Natural killer cell treated with Interleukin-12 subunit alpha and Interleukin-12 subunit beta and Interleukin-15 and Interleukin-18, amount 100 ng/mL, for 72 hours (primary cell): ENCODE measurements at regions not wholly inside any gene's neighbourhood (a gene's known extent, or its start where the extent isn't known, plus 50 kb on each side); places are given as distances from the start of the nearest gene placed in this dataset.
"Not testable (repeated sequence)": the region's sequence is repeated elsewhere in the genome, so short reads cannot be mapped to it uniquely, and the experiment has no call there.

Source experiments
- ATAC-seq, 2 donors: fragments of 150-1000 bp; cut with Tn5 transposase in 1 of 2; sonication (Bioruptor Pico), chemical (Tn5 transposase) in 1 of 2; 2 replicates each; pipeline ENCODE4 v1.10.0; 2021
- DNase-seq: peaks from one replicate; pipeline ENCODE4 v3.0.0; 2022; ENCODE audit warnings: low spot score
- H3K27ac Mint-ChIP-seq, 2 donors: 1 replicate in 1 of 2; 2 replicates in 1 of 2; pipeline ENCODE4 v1.8.0; 2022; ENCODE audit warnings: mixed read lengths in 2 of 2, mild to moderate bottlenecking in 1 of 2, moderate library complexity in 1 of 2
- H3K27me3 Mint-ChIP-seq, 2 donors: 1 replicate in 1 of 2; 2 replicates in 1 of 2; pipeline ENCODE4 v1.8.0; 2022; ENCODE audit warnings: mixed read lengths in 2 of 2
- H3K36me3 Mint-ChIP-seq: one replicate; pipeline ENCODE4 v1.8.0; 2022; ENCODE audit warnings: mixed read lengths
- H3K4me1 Mint-ChIP-seq, 2 donors: 1 replicate in 1 of 2; 2 replicates in 1 of 2; pipeline ENCODE4 v1.8.0; 2022; ENCODE audit warnings: low read depth in 2 of 2, mixed read lengths in 2 of 2, mild to moderate bottlenecking in 1 of 2
- H3K4me3 Mint-ChIP-seq: one replicate; pipeline ENCODE4 v1.8.0; 2022; ENCODE audit warnings: mixed read lengths
- H3K9me3 Mint-ChIP-seq: 2 replicates; pipeline ENCODE4 v1.8.0; 2022; ENCODE audit warnings: mixed read lengths

DNA sequence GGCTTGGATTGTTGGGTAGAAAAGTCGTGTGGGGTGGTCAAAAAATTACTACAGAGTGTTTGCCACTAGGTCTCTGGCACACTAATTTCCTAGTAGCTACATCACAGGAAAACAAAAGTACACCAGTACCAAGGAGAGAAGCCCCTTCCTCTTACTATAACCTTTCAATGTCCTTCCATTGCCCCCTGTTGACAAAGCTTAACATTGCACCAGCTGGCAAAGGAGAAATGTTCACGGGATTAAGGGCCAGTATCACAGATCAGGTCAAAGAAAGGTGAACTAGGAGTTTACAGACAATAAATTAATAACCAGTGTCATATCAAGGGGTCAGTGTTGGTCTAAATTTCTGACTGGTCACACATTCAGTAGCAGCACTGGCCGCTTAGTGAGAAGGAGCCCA lies 1139.6 kb upstream of the FAM98A start:
- Mint-ChIP-seq H3K4me3 (no peak overlapping the region), H3K27me3 (no peaks in the 10 kb centered on the region), H3K9me3 (peaks cover 14% of the 10 kb centered on the region), H3K27ac (no peak overlapping the region), H3K4me1 (no peaks in the 10 kb centered on the region), H3K36me3 (no peaks in the 10 kb centered on the region)
- ATAC-seq (no peak), DNase-seq (no peak)

DNA sequence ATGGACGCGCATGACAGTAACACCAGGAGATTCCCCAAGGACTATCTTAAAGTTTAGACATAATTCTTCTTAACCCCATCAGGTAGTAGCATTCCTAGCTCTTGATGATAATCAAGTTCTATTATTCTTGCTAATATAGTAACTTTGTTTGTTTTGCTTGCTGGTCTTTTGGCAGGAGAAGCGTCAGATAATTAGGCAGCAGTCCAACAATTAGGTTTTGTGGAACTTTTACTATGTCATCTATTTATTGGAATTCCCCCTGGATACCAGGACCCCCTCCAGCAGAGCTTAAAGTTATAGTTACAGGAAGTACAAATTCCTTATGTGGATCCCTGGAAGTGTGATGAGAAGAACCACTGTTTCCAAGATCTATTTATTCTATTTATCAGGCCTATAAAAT lies 1138.0 kb upstream of the FAM98A start:
- H3K4me1 Mint-ChIP-seq: no peaks in the 10 kb centered on the region
- H3K9me3 Mint-ChIP-seq: peaks cover 15% of the 10 kb centered on the region
- H3K36me3 Mint-ChIP-seq: no peaks in the 10 kb centered on the region
- no peaks in the 10 kb centered on the region for H3K27me3 Mint-ChIP-seq
- H3K27ac Mint-ChIP-seq: no peak overlapping the region
- no peak for DNase-seq
- no peak for ATAC-seq
- H3K4me3 Mint-ChIP-seq: no peak overlapping the region

DNA sequence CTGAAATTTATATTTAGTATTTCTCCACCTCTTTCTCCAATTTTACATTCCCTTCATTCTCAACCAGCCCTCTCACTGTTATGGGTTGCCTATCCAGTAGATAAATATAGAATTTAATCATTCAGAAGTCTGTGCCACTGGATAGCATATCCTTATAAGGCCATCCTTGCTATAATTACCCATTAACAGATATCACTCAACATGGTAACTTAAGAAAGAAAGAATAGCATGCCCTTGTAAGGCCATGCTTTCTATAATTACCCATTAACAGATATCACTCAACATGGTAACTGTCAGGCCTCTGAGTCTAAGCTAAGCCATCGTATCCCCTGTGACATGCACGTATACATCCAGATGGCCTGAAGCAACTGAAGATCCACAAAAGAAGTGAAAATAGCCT lies 1137.4 kb upstream of the FAM98A start:
- ATAC-seq (no peak), DNase-seq (no peak)
- Mint-ChIP-seq H3K27ac (no peak overlapping the region), H3K27me3 (no peaks in the 10 kb centered on the region), H3K4me3 (no peak overlapping the region), H3K4me1 (no peaks in the 10 kb centered on the region), H3K9me3 (peaks cover 16% of the 10 kb centered on the region), H3K36me3 (no peaks in the 10 kb centered on the region)

DNA sequence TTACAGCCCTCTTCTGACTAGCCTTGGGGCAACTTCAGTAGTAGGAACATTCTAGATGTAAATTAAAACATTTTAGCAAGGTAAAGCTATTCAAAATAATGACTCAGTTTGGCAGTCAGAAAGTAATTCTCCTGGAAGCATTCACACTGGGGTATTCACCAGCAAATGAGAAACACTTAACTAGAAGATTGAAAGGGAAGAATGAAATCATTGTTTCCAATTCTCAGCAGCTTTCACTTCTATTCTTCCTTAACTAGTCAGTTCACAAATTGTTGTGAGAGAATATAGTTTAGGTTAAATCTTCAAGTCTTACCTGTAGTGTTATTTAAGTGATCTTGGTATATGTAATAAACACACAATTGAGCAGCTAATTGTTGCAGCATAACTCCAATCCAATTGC lies 1135.6 kb upstream of the FAM98A start:
- Mint-ChIP-seq H3K36me3 (no peaks in the 10 kb centered on the region), H3K27me3 (no peaks in the 10 kb centered on the region), H3K4me1 (no peaks in the 10 kb centered on the region), H3K9me3 (peaks cover 13% of the 10 kb centered on the region), H3K27ac (no peak overlapping the region), H3K4me3 (no peak overlapping the region)
- DNase-seq: no peak
- no peak for ATAC-seq

DNA sequence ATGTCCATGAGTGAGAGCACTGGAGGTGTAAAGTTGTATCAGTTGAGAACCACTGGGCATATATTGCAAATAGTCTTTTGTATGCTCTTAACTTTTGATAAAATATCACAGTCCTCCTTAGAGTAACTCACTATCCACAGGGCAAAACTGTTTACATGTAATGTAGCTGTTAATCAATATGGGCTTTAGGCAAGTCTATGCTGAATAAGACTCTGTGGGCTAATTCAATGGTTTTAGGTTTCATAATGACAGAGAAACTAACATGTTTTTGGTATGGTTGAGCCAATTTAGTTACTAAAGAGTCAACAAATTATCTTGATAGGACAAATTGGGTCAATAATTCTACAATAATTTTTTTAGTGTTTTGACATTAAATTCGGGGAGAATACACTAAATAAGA lies 1134.9 kb upstream of the FAM98A start:
- H3K4me3 Mint-ChIP-seq: no peak overlapping the region
- no peak overlapping the region for H3K27ac Mint-ChIP-seq
- no peaks in the 10 kb centered on the region for H3K36me3 Mint-ChIP-seq
- no peaks in the 10 kb centered on the region for H3K27me3 Mint-ChIP-seq
- ATAC-seq: no peak
- peaks cover 17% of the 10 kb centered on the region for H3K9me3 Mint-ChIP-seq
- no peaks in the 10 kb centered on the region for H3K4me1 Mint-ChIP-seq
- no peak for DNase-seq

DNA sequence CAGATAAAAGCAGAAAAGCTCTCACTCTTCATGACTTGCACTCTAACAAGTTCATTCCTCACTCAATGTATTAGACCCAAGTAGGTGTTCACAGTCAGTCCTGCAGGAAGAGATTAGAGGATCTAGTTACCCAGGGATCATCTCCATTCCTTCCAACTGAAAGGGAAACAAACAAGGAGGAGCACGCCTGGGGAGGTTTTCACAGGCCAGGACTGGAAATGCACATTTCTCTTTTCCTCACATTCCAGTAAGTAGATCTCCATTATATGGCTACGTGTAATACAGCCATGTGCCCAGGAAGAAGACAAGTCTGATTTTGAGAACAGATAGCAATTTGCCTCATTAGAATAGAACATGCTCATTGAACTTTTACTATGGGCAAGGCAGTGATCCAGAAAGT lies 1132.2 kb upstream of the FAM98A start:
- H3K36me3 Mint-ChIP-seq: no peaks in the 10 kb centered on the region
- H3K4me3 Mint-ChIP-seq: no peak overlapping the region
- no peaks in the 10 kb centered on the region for H3K4me1 Mint-ChIP-seq
- DNase-seq (no peak), ATAC-seq (no peak)
- H3K27ac Mint-ChIP-seq: no peak overlapping the region
- H3K9me3 Mint-ChIP-seq: peaks cover 7% of the 10 kb centered on the region
- no peaks in the 10 kb centered on the region for H3K27me3 Mint-ChIP-seq

DNA sequence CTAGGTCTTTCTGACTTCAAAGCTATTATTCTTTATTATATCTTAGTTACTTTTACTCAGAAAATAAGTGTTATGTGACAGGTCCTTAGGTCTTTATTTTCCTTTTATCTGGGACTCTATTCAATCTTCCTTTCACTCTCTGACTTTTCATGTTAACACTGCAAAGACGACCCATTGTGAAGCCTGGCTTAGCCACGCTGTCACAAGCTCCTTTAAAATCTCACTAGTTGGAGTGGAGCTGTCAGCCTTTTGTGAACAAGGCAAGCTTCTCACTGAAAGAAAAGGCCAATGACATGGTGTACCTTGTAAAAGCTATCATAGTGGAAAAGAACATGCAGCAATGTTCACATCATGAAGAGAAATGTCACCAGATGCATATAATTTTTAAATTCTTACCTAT lies 1130.7 kb upstream of the FAM98A start:
- Mint-ChIP-seq H3K4me3 (no peak overlapping the region), H3K27ac (no peak overlapping the region), H3K36me3 (no peaks in the 10 kb centered on the region), H3K27me3 (no peaks in the 10 kb centered on the region), H3K9me3 (peaks cover 7% of the 10 kb centered on the region), H3K4me1 (no peaks in the 10 kb centered on the region)
- DNase-seq: no peak
- ATAC-seq: no peak

DNA sequence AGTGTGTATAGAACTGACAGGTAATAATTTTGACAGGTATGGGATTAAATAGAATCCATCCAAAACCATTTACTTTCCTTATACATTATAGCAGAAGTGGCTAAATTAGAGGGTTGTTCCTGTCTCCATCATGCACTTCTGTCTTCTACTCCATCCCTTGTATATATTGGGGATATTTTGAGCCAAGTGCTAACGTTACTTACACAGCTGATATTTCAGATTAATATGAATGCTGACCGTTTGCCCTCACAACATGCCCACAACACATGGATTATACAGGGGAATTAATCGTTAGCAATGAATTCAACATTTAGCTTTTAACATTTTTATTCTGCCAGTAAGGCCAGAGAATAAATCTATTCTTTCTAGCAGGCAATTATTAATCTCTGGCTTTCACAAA lies 1125.0 kb upstream of the FAM98A start:
- Mint-ChIP-seq H3K4me3 (no peak overlapping the region), H3K27ac (no peak overlapping the region), H3K4me1 (no peaks in the 10 kb centered on the region), H3K36me3 (no peaks in the 10 kb centered on the region), H3K27me3 (no peaks in the 10 kb centered on the region), H3K9me3 (peaks cover 3% of the 10 kb centered on the region)
- no peak for DNase-seq
- ATAC-seq: no peak

DNA sequence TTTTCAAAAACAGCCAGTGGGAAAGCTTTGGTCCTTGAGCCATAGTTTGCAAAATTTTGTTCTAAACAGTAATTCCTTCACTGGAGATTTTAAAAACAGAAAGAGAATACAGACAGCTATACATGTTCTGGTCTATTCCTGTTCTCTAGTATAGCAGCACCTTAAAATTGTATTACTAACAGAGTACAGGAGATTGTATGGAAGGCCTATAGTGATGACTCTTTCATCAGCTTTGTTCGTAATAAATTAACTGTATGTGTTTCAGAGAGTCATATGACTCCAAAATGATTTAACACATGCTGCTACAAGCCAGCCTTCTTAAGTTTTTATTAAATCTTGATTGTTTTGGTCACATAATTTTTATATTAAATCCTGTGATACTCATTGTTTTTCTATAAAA lies 1124.6 kb upstream of the FAM98A start:
- no peak for ATAC-seq
- Mint-ChIP-seq H3K4me3 (no peak overlapping the region), H3K36me3 (no peaks in the 10 kb centered on the region), H3K4me1 (no peaks in the 10 kb centered on the region), H3K27ac (no peak overlapping the region), H3K27me3 (no peaks in the 10 kb centered on the region), H3K9me3 (peaks cover 5% of the 10 kb centered on the region)
- no peak for DNase-seq

DNA sequence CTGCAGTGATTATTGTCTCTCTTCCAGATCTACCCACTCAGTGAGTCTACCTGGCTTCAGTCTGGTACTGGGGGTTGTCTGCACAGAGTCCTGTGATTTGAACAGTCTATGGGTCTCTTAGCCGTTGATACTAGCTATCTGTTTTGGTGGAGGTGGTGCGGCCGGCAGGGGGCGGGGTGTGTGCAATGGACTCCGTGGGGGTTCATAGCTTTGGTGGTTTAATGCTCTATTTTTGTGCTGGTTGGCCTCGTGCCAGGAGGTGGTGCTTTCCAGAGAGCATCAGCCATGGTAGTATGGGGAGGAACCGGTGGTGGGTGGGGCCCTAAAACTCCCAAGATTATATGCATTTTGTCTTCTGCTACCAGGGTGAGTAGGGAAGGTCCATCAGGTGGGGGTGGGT lies 1120.1 kb upstream of the FAM98A start:
- peaks cover 7% of the 10 kb centered on the region for H3K36me3 Mint-ChIP-seq
- H3K4me1 Mint-ChIP-seq: no peaks in the 10 kb centered on the region
- H3K27me3 Mint-ChIP-seq: no peaks in the 10 kb centered on the region
- H3K4me3 Mint-ChIP-seq: no peak overlapping the region
- DNase-seq (no peak), ATAC-seq (no peak)
- H3K27ac Mint-ChIP-seq: no peak overlapping the region
- H3K9me3 Mint-ChIP-seq: peaks cover 27% of the 10 kb centered on the region

DNA sequence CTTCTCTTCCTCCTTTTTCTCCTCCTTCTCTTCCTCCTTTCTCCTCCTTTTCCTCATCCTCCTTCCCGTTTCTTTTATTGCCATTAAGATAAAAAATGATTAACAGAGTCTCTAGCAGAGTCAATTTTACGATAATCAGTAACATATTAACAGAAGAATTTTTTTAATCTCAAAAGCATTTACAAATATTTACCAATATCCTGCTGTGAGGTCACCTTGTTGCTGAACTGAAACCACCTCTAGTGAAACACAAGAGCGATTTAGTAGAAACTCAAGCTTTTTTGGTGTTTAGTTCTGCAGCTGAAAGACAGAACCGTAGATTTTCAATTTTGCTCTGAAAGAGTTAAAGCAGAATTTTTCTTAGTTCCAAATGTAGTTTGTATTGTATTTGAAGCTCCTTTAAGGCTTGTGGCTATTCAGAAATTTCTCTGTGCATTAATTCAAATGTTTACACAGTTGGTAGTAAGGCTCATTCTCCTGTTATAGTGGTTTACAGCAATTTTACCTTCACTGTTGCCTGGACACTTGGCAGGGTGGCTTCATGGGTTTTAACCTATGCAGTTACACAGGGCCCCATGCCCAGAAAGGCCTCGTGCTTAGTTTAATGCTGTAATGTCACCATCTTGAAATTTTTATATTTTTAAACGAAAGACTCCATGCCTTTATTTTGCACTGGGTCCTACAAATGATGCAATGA lies 1106.6 kb upstream of the FAM98A start:
- Mint-ChIP-seq H3K27me3 (no peaks in the 10 kb centered on the region), H3K9me3 (peaks cover 10% of the 10 kb centered on the region), H3K27ac (no peak overlapping the region), H3K36me3 (no peaks in the 10 kb centered on the region), H3K4me3 (no peak overlapping the region), H3K4me1 (no peaks in the 10 kb centered on the region)
- no peak for DNase-seq
- no peak for ATAC-seq

DNA sequence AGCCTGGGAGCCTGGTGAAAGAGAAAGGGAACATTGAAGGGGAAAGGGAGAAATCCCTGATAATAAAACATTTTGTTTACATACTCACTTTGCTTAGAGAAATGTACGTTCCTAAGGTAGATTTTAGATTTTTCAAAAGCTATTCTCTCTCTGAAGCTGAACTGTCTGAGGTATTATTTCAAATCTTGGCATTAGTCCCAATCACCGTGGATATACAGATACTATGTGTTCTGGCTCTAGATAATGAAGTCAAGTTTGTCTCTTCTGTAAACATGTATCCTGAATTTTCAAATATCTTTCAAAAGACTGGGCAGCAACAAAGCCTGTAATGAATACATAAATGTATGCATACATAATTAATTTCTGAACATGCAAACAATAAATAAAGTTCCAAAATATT lies 1104.2 kb upstream of the FAM98A start:
- H3K36me3 Mint-ChIP-seq: no peaks in the 10 kb centered on the region
- no peak overlapping the region for H3K4me3 Mint-ChIP-seq
- ATAC-seq (no peak), DNase-seq (no peak)
- no peaks in the 10 kb centered on the region for H3K27me3 Mint-ChIP-seq
- H3K9me3 Mint-ChIP-seq: peaks cover 10% of the 10 kb centered on the region
- H3K27ac Mint-ChIP-seq: no peak overlapping the region
- no peaks in the 10 kb centered on the region for H3K4me1 Mint-ChIP-seq

DNA sequence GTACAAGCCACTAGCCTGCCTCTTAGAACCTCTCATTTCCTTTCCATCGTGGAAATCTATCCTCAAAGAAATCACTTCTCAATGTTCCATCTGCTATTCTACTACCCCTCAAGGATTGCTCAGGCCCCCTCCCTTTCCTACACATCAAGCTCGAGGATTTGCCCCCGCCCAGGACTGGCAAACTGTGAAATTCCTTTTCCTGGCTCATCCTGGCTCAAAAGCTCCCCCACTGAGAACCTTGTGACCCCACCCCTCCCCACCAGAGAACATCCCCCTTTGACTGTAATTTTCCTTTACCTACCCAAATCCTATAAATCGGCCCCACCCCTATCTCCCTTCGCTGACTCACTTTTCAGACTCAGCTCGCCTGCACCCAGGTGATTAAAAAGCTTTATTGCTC lies 1103.3 kb upstream of the FAM98A start:
- H3K36me3 Mint-ChIP-seq, H3K27ac Mint-ChIP-seq, H3K4me3 Mint-ChIP-seq, H3K27me3 Mint-ChIP-seq, DNase-seq, H3K4me1 Mint-ChIP-seq, H3K9me3 Mint-ChIP-seq, ATAC-seq: not testable (repeated sequence)

DNA sequence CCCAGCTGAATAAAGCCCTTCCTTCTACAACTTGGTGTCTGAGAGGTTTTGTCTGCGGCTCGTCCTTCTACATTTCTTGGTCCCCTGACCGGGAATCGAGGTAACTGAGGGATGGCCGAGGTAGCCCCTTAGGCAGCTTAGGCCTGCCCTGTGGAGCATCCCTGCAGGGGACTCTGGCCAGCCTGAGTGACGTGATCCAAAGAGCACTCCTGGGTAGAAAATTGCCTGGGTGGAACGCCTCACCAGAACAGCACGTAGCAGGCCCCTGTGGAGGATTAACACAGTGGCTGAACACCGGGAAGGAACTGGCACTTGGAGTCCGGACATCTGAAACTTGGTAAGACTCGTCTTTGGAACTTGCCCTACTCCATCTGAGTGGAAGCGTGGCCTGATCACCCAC lies 1078.5 kb upstream of the FAM98A start:
- H3K27ac Mint-ChIP-seq, H3K27me3 Mint-ChIP-seq, H3K4me3 Mint-ChIP-seq, H3K4me1 Mint-ChIP-seq, ATAC-seq, H3K9me3 Mint-ChIP-seq, DNase-seq, H3K36me3 Mint-ChIP-seq: not testable (repeated sequence)

DNA sequence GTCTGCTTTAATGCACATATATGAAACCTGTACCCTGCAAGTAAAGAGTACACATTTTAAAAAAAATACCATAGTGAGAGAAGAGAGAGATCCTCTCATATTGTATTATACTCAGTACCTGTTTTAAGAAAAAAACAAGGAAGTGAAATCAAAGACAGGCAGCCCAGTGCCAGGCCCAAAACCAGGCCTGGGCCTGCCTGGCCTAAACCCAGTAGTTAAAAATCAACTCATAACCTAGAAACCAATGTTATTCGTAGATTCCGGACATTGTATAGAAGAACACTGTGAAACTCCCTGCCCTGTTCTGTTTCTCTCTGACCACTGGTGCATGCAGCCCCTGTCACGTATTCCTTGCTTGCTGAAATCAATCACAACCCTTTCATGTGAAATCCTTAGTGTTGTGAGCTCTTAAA lies 1078.0 kb upstream of the FAM98A start:
- not testable (repeated sequence) for H3K4me3 Mint-ChIP-seq, H3K36me3 Mint-ChIP-seq, H3K4me1 Mint-ChIP-seq, H3K9me3 Mint-ChIP-seq, DNase-seq, ATAC-seq, H3K27ac Mint-ChIP-seq, H3K27me3 Mint-ChIP-seq
